HUES64 (cell line): ENCODE measurements at regions not wholly inside any gene's neighbourhood (a gene's known extent, or its start where the extent isn't known, plus 50 kb on each side); places are given as distances from the start of the nearest gene placed in this dataset.

Experiments
- H3K27ac ChIP-seq: 2 replicates; pipeline ENCODE4 v1.7.0; 2013; ENCODE audit warnings: low read depth, low read length, inconsistent platforms
- H3K27me3 ChIP-seq: 2 replicates; pipeline ENCODE4 v1.6.1; 2013; ENCODE audit warnings: mild to moderate bottlenecking, low read length; ENCODE audit not compliant: insufficient read depth
- H3K36me3 ChIP-seq: 2 replicates; pipeline ENCODE4 v1.6.1; 2013; ENCODE audit warnings: mild to moderate bottlenecking, low read length; ENCODE audit not compliant: insufficient read depth
- H3K4me1 ChIP-seq: 2 replicates; pipeline ENCODE4 v1.6.1; 2013; ENCODE audit warnings: mild to moderate bottlenecking, low read length, moderate library complexity; ENCODE audit not compliant: insufficient read depth
- H3K4me3 ChIP-seq: 2 replicates; pipeline ENCODE4 v1.5.1; 2013; ENCODE audit warnings: mild to moderate bottlenecking, low read length, moderate library complexity
- H3K9ac ChIP-seq: 2 replicates; pipeline ENCODE4 v1.6.1; 2013; ENCODE audit warnings: mild to moderate bottlenecking, low read depth, low read length
- H3K9me3 ChIP-seq: 2 replicates; pipeline ENCODE4 v1.6.1; 2013; ENCODE audit warnings: low read depth, low read length; ENCODE audit not compliant: insufficient read depth
- WGBS: fragments of 150-250, 120-280 bp; methylation state at CpG from one replicate; pipeline ENCODE4 v1.1.7; 2013; ENCODE audit warnings: missing lambda C conversion rate; 5-methylcytosine and 5-hydroxymethylcytosine counted together

GRCh38 chr21:38133240-38133639 is 123.6 kb upstream of the KCNJ15 start:
- Histone ChIP-seq H3K9ac (no peak overlapping the region), H3K36me3 (no peaks in the 10 kb centered on the region), H3K27me3 (no peaks in the 10 kb centered on the region), H3K27ac (no peak overlapping the region), H3K4me3 (no peak overlapping the region), H3K9me3 (no peaks in the 10 kb centered on the region), H3K4me1 (no peaks in the 10 kb centered on the region)
- WGBS = 93% methylated on average over 3 of the region's 3 CpGs

GRCh38 chr21:38134084-38134873 is 122.5 kb upstream of the KCNJ15 start:
- Histone ChIP-seq H3K36me3 (no peaks in the 10 kb centered on the region), H3K4me3 (no peak overlapping the region), H3K27ac (no peak overlapping the region), H3K9me3 (no peaks in the 10 kb centered on the region), H3K9ac (no peak overlapping the region), H3K27me3 (no peaks in the 10 kb centered on the region), H3K4me1 (no peaks in the 10 kb centered on the region)
- 81% methylated on average over 3 of the region's 3 CpGs for WGBS

- no peak overlapping the region for H3K9ac ChIP-seq
Observed at GRCh38 chr21:38136201-38136600, 120.6 kb upstream of the KCNJ15 start.

GRCh38 chr21:38139380-38140168 is 117.2 kb upstream of the KCNJ15 start:
- Histone ChIP-seq H3K4me3 (no peak overlapping the region), H3K27ac (no peak overlapping the region), H3K9ac (no peak overlapping the region), H3K9me3 (no peaks in the 10 kb centered on the region), H3K27me3 (no peaks in the 10 kb centered on the region), H3K4me1 (no peaks in the 10 kb centered on the region), H3K36me3 (no peaks in the 10 kb centered on the region)
- WGBS = 92% methylated on average over 5 of the region's 5 CpGs

More at GRCh38 chr21:38136201-38136600, 120.6 kb upstream of the KCNJ15 start:
- no peaks in the 10 kb centered on the region for H3K9me3 ChIP-seq
- H3K27me3 ChIP-seq = no peaks in the 10 kb centered on the region
- no peaks in the 10 kb centered on the region for H3K36me3 ChIP-seq
- no peaks in the 10 kb centered on the region for H3K4me1 ChIP-seq
- no peak overlapping the region for H3K27ac ChIP-seq
- H3K4me3 ChIP-seq = no peak overlapping the region

- 96% methylated on average over 5 of the region's 5 CpGs for WGBS
- Histone ChIP-seq H3K4me3 (no peak overlapping the region), H3K36me3 (no peaks in the 10 kb centered on the region), H3K4me1 (no peaks in the 10 kb centered on the region), H3K9ac (no peak overlapping the region), H3K9me3 (no peaks in the 10 kb centered on the region), H3K27ac (no peak overlapping the region), H3K27me3 (no peaks in the 10 kb centered on the region)
Observed at GRCh38 chr21:38140207-38140903, 116.4 kb upstream of the KCNJ15 start.

- Histone ChIP-seq H3K27me3 (no peaks in the 10 kb centered on the region), H3K9me3 (no peaks in the 10 kb centered on the region), H3K36me3 (no peaks in the 10 kb centered on the region), H3K9ac (no peak overlapping the region), H3K4me3 (no peak overlapping the region), H3K27ac (no peak overlapping the region), H3K4me1 (no peaks in the 10 kb centered on the region)
Observed at GRCh38 chr21:38142224-38142623, 114.6 kb upstream of the KCNJ15 start.

GRCh38 chr21:38144193-38144592 is 112.6 kb upstream of the KCNJ15 start:
- Histone ChIP-seq H3K4me3 (no peak overlapping the region), H3K9ac (no peak overlapping the region), H3K27me3 (no peaks in the 10 kb centered on the region), H3K36me3 (no peaks in the 10 kb centered on the region), H3K27ac (no peak overlapping the region), H3K9me3 (no peaks in the 10 kb centered on the region), H3K4me1 (no peaks in the 10 kb centered on the region)
- WGBS = 83% methylated on average over 2 of the region's 3 CpGs

GRCh38 chr21:38145104-38145503 is 111.7 kb upstream of the KCNJ15 start:
- no peak overlapping the region for H3K4me3 ChIP-seq
- H3K9ac ChIP-seq = no peak overlapping the region
- peaks cover 5% of the 10 kb centered on the region; the same call in 1 of the 2 replicates for H3K4me1 ChIP-seq
- no peak overlapping the region for H3K27ac ChIP-seq
- H3K9me3 ChIP-seq = no peaks in the 10 kb centered on the region
- H3K27me3 ChIP-seq = no peaks in the 10 kb centered on the region
- H3K36me3 ChIP-seq = no peaks in the 10 kb centered on the region

- H3K9ac ChIP-seq = no peak overlapping the region
- no peaks in the 10 kb centered on the region for H3K36me3 ChIP-seq
- no peak overlapping the region for H3K4me3 ChIP-seq
- 97% methylated on average over 3 of the region's 4 CpGs for WGBS
- no peak overlapping the region for H3K27ac ChIP-seq
- H3K9me3 ChIP-seq = no peaks in the 10 kb centered on the region
- H3K4me1 ChIP-seq = peaks cover 5% of the 10 kb centered on the region; the same call in 1 of the 2 replicates
- H3K27me3 ChIP-seq = no peaks in the 10 kb centered on the region
Observed at GRCh38 chr21:38147391-38147790, 109.4 kb upstream of the KCNJ15 start.

GRCh38 chr21:38148046-38148445 is 108.7 kb upstream of the KCNJ15 start:
- peaks cover 5% of the 10 kb centered on the region; the same call in 1 of the 2 replicates for H3K4me1 ChIP-seq
- no peaks in the 10 kb centered on the region for H3K27me3 ChIP-seq
- no peaks in the 10 kb centered on the region for H3K36me3 ChIP-seq
- H3K27ac ChIP-seq = no peak overlapping the region
- WGBS = 71% methylated on average over 1 of the region's 1 CpG
- no peak overlapping the region for H3K4me3 ChIP-seq
- no peak overlapping the region for H3K9ac ChIP-seq
- no peaks in the 10 kb centered on the region for H3K9me3 ChIP-seq

- no peaks in the 10 kb centered on the region for H3K9me3 ChIP-seq
- H3K4me3 ChIP-seq = no peak overlapping the region
- H3K27me3 ChIP-seq = no peaks in the 10 kb centered on the region
- no peak overlapping the region for H3K9ac ChIP-seq
- no peak overlapping the region for H3K27ac ChIP-seq
- 87% methylated on average over 1 of the region's 1 CpG for WGBS
- no peaks in the 10 kb centered on the region for H3K36me3 ChIP-seq
- H3K4me1 ChIP-seq = peaks cover 5% of the 10 kb centered on the region; the same call in 1 of the 2 replicates
Observed at GRCh38 chr21:38151021-38151645, 105.7 kb upstream of the KCNJ15 start.
